Uterus (tissue), 2 donors: ENCODE measurements at regions not wholly inside any gene's neighbourhood (a gene's known extent, or its start where the extent isn't known, plus 50 kb on each side); places are given as distances from the start of the nearest gene placed in this dataset.

Experiments used
- POLR2A ChIP-seq, 2 donors: fragments of 450-650 bp; IDR thresholded peaks; one replicate each; pipeline ENCODE4 v1.6.1; 2016; ENCODE audit warnings: antibody characterized with exemption in 2 of 2, mild to moderate bottlenecking in 1 of 2, moderate library complexity in 1 of 2
- TF ChIP-seq, protein P1 (sequence below), 4 experiments: fragments of 200-600 bp in 2 of 4; fragments of 450-650 bp in 2 of 4; sonication (generic) in 2 of 4; IDR thresholded peaks; one replicate each; pipeline ENCODE4 v1.5.1; 2016 to 2019; ENCODE audit warnings: antibody characterized with exemption in 4 of 4, mild to moderate bottlenecking in 2 of 4, moderate library complexity in 1 of 4

- no peak for TF ChIP-seq POLR2A (IDR thresholded peaks at IDR 0.05)
- TF ChIP-seq, protein P1, sequence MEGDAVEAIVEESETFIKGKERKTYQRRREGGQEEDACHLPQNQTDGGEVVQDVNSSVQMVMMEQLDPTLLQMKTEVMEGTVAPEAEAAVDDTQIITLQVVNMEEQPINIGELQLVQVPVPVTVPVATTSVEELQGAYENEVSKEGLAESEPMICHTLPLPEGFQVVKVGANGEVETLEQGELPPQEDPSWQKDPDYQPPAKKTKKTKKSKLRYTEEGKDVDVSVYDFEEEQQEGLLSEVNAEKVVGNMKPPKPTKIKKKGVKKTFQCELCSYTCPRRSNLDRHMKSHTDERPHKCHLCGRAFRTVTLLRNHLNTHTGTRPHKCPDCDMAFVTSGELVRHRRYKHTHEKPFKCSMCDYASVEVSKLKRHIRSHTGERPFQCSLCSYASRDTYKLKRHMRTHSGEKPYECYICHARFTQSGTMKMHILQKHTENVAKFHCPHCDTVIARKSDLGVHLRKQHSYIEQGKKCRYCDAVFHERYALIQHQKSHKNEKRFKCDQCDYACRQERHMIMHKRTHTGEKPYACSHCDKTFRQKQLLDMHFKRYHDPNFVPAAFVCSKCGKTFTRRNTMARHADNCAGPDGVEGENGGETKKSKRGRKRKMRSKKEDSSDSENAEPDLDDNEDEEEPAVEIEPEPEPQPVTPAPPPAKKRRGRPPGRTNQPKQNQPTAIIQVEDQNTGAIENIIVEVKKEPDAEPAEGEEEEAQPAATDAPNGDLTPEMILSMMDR (IDR thresholded peaks at IDR 0.05), result no peak
These were observed 191.3 kb upstream of the CRY1 start for GRCh38 chr12:107284692-107285091.
